Right ventricle myocardium superior (tissue), 1 donor: ENCODE measurements at regions not wholly inside any gene's neighbourhood (a gene's known extent, or its start where the extent isn't known, plus 50 kb on each side); places are given as distances from the start of the nearest gene placed in this dataset.
"Not testable (repeated sequence)": the region's sequence is repeated elsewhere in the genome, so short reads cannot be mapped to it uniquely, and the experiment has no call there.

Source experiments
- ATAC-seq: fragments of 200-7000 bp; cut with Tn5 transposase; one replicate; pipeline ENCODE4 v1.9.1; 2020; ENCODE audit warnings: mild to moderate bottlenecking; ENCODE audit not compliant: poor library complexity
- DNase-seq: peaks from one replicate; pipeline ENCODE4 v3.0.0-alpha.2; 2020
- intact Hi-C: fragments of 100-400 bp; cut with DNase I; formaldehyde crosslinking; loops from one replicate; pipeline ENCODE4 v1.11.2; 2022
- donor health status: DM: no; HTN: yes; CAD: no; lungs with severe emphysema.

DNA sequence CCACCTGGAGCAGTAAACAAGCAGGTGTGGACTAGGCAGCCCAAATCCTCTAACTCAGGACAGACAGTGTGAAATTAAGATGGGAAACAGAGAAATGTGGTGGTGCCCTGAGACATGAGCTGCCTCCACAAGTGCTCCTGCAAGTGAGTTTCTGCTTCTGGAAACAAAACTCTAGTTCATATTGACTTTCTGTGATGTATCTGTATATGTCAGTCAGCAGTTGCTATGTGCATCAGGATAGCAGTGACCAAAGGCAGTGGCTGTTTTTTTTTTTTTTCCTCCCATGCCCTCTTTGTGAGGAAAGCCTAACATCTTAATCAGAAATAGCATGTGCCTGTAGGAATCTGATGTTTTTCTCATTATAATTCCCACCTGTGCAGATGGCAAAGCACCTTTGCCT is 318.4 kb upstream of the SEMA6A start:
- intact Hi-C loops: no loop called here
- DNase-seq (no peak), ATAC-seq (no peak)

DNA sequence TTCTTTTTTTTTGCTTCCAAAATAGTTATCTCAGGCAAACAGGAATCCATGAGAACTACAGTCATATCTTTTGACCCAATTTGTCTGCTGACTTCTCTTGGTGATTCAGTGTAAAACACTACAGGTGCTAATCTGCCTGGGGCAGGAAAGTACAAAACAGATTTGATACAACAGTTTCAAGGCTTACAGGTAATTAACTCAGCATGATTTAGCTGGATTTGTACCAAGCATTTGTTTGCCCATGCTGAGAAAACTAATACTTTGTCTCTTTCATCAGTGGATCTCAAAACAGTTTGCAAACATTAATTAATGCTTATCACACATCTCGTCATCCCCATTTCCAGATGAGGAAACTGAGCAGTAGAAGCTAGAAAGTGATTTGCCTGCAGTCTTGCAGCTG is 312.5 kb upstream of the SEMA6A start:
- intact Hi-C loops: no loop called here
- ATAC-seq (no peak), DNase-seq (no peak)

DNA sequence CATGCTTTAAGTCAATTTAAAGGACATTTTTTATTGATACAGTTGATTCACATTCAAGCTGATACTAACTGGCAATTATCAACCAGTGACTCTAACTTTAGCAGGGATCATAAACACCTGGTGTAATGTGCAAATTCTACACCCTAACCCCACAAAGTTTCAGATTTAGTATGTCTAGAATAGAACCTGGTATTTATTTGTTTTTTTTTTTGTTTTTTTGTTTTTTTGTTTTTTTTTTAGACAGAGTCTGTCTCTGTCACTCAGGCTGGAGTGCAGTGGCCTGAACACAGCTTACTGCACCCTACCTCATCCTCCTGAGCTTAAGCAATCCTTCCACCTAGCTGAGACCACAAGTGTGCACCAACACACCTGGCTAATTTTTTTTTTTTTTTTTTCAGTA is 311.2 kb upstream of the SEMA6A start:
- no peak for ATAC-seq
- DNase-seq: no peak
- intact Hi-C loops: no loop called here

DNA sequence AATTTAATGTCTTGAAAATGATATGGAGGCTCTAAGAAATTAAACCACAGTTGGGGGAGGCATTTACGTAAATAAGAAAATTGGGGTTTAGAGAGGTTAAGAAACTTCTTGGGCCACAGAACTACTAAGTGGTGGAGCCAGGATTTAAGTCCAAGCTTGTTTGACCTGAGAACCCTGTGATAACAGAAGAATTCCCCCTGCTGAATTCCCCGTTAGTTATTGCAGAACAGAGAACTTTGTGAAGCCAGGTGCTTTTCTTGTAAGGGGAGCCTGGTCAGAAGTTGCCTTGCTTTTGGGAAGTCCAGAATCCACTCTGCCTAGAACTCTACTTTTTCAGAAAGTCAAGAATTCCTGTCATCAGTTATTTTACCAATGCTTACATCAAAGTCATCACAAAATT is 309.3 kb upstream of the SEMA6A start:
- DNase-seq: no peak
- intact Hi-C loops: no loop called here
- ATAC-seq: no peak

DNA sequence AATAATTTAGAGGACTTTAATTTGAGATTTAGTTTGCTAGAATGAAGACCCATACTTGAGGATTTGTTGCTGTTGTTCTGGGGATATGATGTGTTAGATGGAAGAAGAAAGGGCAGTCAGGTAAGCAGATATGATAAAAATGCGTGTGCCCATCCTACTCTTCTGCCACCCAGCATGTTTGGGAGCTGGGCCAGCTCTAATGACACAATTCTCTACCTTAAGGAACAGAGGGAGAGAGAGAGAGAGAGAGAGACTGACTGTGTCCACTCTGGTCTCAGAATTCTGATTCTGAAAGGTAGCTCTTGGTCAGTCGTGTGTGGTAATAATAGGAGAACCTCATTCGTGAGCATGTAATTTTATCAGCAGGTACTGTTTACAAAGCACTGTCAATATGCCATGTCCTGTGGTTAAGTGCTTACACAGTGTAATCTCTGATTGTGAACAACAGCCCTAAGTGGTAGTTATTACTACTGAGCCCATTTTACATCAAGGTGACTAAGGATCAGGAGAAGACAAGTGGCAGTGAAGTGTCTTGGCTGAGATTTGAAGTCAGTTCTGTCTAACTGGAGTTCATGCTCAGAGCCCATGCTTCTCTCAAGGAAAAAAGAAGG is 307.4 kb upstream of the SEMA6A start:
- intact Hi-C loops: no loop called here
- ATAC-seq (no peak), DNase-seq (no peak)

DNA sequence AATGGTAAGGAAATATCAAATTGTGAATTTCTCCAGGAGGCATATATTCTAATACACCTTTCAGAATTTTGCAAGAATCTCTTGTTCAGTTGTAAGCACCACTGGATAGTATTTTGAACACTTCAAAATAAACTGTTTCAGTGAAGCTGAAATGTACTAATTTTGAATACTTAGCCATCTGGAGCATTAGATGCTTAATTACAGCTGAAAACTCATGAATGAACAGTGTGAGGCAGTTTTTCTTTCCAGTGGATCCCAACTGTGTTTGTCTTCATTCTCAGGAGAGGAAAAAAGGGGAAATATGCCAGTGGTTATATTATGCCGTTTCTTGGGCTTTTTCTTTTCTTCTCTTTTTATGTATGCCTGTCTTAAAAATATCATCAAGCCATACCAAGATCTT is 306.0 kb upstream of the SEMA6A start:
- no peak for ATAC-seq
- no peak for DNase-seq
- intact Hi-C loops: no loop called here

DNA sequence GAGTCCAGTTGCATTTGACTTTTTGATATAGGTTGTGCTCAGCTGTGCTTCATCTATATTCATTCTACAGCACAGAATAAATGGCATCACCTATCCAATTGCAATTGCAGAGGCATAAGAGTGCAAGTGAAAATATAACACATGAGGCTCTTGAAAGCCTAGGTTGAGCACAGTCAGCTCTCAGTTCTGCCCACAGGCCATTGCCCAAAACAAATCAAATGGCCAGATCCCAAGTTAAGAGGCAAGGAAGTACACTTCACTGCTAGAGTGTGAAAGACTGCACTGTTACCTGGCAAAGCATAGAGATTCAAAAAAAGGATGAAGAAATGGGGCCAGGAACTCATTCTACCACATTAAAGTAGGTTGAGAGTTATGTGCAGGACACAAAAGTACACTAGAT is 305.5 kb upstream of the SEMA6A start:
- intact Hi-C loops: no loop called here
- no peak for ATAC-seq
- DNase-seq: no peak

DNA sequence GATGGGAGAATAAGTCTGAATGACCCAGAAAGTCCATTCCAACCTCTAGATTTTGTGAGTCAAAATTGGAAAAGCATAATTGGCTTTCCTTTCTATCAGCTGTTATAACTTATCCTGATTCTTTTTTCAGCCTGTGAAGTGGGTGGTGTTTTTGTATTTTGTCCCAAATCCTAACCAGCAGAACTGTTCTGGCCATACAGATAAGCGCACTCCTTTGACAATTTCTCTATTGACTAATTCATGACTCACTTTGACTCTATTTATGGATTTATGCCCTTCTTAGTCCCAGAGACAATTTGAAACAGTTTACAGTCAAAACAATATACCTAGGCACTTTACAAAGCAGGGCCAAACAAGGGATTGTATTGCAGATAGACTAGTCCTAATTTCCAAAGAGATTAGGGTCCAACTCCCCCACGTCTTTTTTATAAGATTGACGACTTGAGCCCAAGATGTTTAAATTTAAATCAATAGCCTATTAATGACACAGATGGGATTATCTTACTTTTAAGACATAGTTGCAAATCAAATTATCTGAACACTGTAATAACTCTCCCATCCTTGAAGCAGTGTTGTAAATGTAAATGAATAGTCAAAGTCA is 301.7 kb upstream of the SEMA6A start:
- intact Hi-C loops: no loop called here
- DNase-seq: no peak
- ATAC-seq: no peak

DNA sequence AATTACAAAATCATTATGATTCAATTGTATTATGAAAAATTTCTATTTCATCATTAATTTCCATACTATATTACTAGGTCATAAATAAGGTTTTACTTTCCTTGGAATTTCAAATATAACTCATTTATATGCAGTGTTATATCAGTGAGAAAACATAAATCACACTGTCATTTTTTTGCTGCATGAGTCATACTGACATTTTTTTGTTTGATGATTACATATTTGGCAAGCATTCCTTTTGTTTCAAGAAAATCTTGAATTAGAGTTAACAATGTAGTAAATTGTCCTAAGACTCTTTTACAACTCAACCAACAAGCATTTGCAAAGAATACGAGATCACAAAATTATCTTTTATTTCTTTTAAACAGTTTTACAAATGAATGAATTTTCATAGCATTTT is 298.4 kb upstream of the SEMA6A start:
- ATAC-seq (no peak), DNase-seq (no peak)
- intact Hi-C loops: no loop called here

DNA sequence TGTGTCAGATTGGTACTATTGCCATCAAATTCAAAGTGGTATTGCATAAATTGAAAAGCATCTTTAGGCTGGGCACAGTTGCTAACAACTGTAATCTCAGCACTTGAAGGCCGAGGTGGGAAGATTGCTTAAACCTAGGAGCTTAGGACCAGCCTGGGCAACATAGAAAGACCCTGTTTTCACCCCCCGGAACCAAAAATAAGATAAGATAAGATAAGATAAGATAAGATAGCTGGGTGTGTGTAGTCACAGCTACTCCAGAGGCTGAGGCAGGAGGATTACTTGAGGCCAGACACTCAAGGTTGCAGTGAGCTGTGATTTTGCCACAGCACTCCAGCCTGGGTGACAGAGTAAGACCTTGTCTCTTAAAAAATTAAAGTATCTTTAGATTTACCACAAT is 297.9 kb upstream of the SEMA6A start:
- ATAC-seq (no peak), DNase-seq (no peak)
- intact Hi-C loops: no loop called here

DNA sequence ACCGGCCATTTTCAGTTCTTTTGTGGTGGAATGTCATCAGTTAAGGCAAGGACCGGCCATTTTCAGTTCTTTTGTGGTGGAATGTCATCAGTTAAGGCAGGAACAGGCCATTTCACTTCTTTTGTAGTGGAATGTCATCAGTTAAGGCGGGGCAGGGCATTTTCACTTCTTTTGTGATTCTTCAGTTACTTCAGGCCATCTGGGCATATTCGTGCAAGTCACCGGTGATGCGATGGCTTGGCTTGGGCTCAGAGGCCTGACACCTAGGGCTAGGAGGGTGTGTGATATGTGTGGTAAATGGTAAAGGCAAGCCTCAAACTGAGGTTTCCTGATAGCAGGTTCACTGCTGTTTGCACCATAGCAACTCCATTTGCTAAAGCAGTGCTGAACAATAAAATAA is 293.2 kb upstream of the SEMA6A start:
- intact Hi-C loops, DNase-seq, ATAC-seq: not testable (repeated sequence)

DNA sequence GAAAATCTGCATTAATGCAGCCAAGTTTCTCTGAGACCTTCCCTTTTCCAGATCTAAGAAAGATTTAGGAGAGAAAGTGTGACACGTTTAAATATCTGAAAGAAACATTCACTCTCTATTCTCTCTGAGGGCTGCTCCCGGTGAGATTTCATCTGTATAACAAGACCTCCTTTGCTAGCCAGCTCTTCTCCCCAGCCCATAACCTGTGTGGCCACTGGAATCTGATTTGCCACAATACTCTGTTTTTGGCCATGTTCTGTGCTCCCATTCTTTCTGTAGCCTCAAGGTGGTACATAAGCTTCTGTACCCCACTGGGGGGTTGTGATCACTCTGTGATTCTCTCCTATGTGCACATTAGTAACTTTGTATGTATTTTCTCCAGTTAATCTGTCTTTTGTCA is 291.0 kb upstream of the SEMA6A start:
- intact Hi-C loops: no loop called here
- ATAC-seq (no peak), DNase-seq (no peak)

DNA sequence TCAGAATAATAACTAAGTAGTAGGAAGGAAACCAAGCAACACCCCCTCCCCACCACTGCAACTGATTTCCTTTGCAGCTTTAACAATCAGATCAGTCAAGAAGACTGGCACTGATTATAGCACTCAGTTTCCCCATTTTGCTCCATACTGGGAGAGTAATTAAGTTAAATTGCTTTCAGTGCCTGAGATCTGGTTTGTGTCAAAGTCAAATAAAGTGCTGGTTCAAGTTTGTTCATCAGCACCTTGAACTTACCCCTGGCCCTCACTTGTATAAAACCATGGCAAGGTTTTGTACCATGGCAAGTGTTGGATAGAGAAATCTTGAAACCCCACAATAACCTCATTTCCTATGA is 290.2 kb upstream of the SEMA6A start:
- intact Hi-C loops: no loop called here

DNA sequence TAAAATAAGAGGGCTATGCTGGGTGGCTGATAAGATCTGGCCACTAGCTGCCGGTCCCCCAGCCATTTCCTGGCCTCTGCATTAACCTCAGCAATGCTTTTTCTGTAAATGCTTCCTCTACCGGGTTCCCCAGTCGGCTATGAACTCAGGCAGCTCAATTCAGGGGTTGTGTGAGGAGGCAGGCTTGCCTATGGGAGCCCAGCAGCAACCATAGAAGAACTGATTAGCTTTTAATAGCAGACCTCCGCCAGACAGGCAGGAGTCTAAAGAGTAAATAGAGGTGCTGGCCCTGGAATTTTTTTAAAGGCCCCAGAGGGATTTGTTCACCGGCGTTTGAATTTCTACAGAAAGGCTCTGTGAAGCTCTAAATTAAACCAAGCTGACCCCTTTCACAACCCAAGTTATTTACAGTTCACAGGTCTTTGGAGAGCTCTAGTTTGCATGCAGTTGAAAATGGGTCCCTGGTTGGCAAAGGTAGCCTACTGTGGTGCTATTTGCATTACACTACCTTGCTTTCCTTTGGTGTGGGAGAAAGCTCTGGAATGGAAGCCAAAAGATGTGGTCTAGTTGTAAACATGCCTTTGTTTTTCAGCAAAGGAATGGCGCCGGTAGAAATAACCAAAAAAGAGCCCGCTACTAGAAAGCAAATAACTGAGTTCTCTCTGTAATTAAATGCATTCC is 289.7 kb upstream of the SEMA6A start:
- intact Hi-C loops: no loop called here
- ATAC-seq: no peak

More for the DNA sequence above, 290.2 kb upstream of the SEMA6A start:
- DNase-seq: no peak
- ATAC-seq: no peak

DNA sequence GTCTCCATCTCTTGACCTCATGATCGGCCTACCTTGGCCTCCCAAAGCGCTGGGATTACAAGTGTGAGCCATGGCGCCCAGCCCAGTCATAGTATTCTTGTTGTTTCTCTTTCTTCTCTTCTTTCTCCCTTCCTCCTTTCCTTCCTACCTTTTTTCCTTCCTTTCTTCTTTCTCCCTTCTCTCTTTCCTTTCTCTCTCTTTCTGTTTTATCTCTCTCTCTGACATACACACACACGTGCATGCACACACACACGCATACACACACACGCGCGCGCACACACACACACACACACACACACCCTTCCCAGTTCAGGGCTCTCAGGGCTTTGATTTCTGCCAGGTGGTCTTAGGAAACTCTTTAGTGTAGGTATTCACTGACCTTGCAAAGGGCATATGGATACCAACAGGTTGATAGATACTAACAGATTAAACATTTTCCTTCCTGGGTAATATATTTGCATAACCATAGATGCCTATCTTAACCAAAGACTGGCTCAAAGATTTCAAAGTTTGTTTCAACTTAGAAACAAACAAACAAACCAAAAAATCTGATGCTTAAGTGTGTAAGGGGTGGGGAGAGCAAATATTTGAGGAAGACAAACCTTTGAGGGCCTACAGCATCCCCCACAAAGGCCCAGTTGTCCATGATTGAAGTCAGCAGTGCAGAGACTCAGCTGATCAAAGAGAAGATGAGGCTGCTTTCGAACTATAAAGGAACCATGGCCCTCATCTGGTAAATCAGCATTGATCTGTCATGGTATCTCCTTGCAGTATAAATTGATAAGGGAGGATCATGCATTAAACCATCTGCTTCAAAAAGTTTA is 288.2 kb upstream of the SEMA6A start:
- ATAC-seq: no peak
- intact Hi-C loops: no loop called here

More for the DNA sequence above, 289.7 kb upstream of the SEMA6A start:
- no peak for DNase-seq

DNA sequence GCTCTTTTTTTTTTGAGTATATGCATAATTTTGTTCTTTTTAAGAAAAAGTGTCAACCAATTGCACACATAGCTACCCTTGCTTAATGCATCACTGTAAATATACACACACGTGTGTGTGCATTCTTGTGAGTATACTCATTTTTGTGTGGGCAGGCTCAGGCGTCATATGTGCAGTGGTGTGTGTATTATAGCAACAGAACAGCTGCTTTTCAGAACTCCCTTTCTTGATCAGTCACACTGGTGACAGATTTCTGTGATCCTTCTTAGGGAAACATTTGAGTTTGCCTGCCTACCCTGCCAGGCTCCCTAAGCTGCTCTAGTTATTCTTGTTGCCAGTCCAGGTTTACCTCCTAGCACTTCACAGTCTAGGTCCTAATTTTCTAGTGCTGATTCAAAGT is 287.0 kb upstream of the SEMA6A start:
- intact Hi-C loops: no loop called here
- DNase-seq (no peak), ATAC-seq (no peak)

More for the DNA sequence above, 288.2 kb upstream of the SEMA6A start:
- DNase-seq: no peak

DNA sequence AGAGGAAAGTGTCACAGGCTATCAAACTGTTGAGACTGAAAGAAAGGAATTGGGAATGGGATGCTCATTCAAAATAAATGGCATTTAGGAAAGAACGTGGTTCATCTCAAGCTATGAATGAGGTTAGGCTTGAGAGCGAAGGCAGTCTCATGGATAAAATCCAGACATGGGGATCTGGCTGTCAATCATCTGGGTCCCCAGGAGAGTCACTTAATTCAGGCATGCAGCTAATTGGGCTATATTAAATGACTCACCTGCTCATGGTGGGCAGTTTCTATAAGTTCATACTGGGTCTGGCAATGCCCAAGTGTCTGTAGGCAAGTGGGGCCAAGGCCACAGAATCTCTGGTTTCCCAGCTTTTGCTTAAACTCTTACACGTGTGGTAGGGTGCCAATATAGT is 286.5 kb upstream of the SEMA6A start:
- intact Hi-C loops: no loop called here
- DNase-seq (no peak), ATAC-seq (no peak)

DNA sequence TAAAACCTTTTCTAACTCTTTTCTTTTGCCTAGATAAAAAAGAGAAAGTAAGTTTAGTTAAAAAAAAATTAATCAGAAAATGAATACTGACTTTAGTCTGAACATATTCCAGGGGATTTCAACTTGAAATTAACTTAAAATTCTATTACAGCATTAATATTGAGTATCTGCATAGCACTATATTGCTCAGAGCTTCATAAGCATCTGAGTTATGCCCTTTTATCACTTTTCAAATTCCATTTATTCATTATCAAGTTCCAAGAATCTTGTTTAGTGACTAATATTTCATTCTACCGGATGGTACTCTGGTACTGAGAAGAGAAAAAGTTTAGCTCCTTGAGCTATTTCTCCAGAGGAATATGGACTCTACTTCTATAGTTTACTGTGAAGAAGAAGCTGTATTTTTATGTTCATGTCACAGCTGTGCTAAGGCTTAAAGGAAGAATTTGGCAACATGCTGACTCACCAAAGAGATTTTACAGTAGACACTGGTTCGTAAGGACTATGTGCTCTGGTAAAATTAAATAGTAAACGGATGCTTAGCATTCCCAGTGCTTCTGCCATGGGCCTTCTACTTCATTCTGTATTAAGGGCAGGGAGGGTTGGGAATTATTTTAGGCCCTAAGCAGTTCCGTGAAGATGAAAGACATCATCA is 285.2 kb upstream of the SEMA6A start:
- no peak for ATAC-seq
- no peak for DNase-seq
- intact Hi-C loops: no loop called here

DNA sequence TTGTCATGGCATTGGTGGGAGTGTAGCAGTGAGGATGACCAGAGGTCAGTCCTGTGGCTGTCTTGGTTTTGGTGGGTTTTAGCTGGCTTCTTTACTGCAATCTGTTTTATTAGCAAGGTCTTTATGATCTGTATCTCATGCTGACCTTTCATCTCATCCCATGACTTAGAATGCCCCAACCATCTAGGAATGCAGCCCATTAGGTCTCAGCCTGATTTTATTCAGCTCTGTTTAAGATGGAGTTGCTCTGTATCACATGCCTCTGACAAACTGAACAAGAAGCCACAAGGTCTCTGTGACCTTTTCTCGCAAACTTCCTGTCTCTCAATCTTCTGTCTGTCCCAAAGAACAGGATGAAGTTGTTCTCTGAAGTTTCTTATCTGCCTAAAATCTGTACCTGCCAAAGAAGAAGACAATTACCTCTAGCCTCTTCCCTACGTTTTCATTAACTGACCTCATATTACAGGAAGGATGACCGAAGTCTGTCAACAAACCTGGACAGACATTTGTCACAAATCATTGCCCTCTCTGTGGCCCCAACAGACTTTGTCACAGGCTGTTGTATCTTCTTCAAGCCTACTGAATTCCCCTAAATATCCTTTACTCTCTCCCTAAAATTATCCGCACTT is 284.2 kb upstream of the SEMA6A start:
- DNase-seq (no peak), ATAC-seq (no peak)
- intact Hi-C loops: no loop called here
